ENCODE measurements at regions not wholly inside any gene's neighbourhood (a gene's known extent, or its start where the extent isn't known, plus 50 kb on each side); places are given as distances from the start of the nearest gene placed in this dataset.

GRCh38 chr5:173790177-173790719 is 97.9 kb upstream of the CPEB4 start:
- ATAC-seq (no peak), DNase-seq (ENCODE audit: low read depth, low spot score) (no peak)
- CTCF ChIA-PET = no interaction called here
- Histone ChIP-seq H3K27me3 (ENCODE audit: control insufficient read depth, insufficient read depth, low read length) (no peaks in the 10 kb centered on the region), H3K4me1 (ENCODE audit: control insufficient read depth, insufficient read depth, low read length) (no peaks in the 10 kb centered on the region), H3K27ac (ENCODE audit: low read length) (no peak overlapping the region), H3K4me3 (ENCODE audit: low read depth in 2 of 2, low read length in 2 of 2) (no peak overlapping the region), H3K36me3 (ENCODE audit: control insufficient read depth, insufficient read depth, low read length) (no peaks in the 10 kb centered on the region), H3K9me3 (ENCODE audit: control insufficient read depth, insufficient read depth, low read depth, low read length) (no peaks in the 10 kb centered on the region)
- POLR2A ChIA-PET = no interaction called here
- BruUV-seq (replicated peaks) = no TSS peak
- intact Hi-C loops (cut with micrococcal nuclease; ENCODE audit: unreplicated experiment) (no loop called here), in situ Hi-C loops (cut with HindIII; ENCODE audit: low pct_unique_long_range_greater_than_20kb, low sequenced_read_pairs) (no loop called here)
- TF ChIP-seq TCF7L2 (IDR thresholded peaks at IDR 0.05; ENCODE audit: low read depth, low read length) (no peak), POLR2AphosphoS5 (IDR thresholded peaks at IDR 0.05; ENCODE audit: low read depth, low read length) (no peak), SIN3A (IDR thresholded peaks at IDR 0.05; ENCODE audit: borderline replicate concordance, insufficient read depth, low read depth, low read length) (no peak), REST (IDR thresholded peaks at IDR 0.05; ENCODE audit: insufficient read depth in 1 of 2, low read depth in 2 of 2, low read length in 1 of 2) (no peak), CTCF (IDR thresholded peaks at IDR 0.05) (no peak)

- H3K27ac ChIP-seq (ENCODE audit: low read length) = no peak overlapping the region
- TF ChIP-seq CTCF (IDR thresholded peaks at IDR 0.05) (no peak), POLR2AphosphoS5 (IDR thresholded peaks at IDR 0.05; ENCODE audit: low read depth, low read length) (no peak), REST (IDR thresholded peaks at IDR 0.05; ENCODE audit: insufficient read depth in 1 of 2, low read depth in 2 of 2, low read length in 1 of 2) (no peak), SIN3A (IDR thresholded peaks at IDR 0.05; ENCODE audit: borderline replicate concordance, insufficient read depth, low read depth, low read length) (no peak)
- H3K27me3 ChIP-seq (ENCODE audit: control insufficient read depth, insufficient read depth, low read length) = no peaks in the 10 kb centered on the region
- no peaks in the 10 kb centered on the region for H3K9me3 ChIP-seq (ENCODE audit: control insufficient read depth, insufficient read depth, low read depth, low read length)
- ChIA-PET CTCF (no interaction called here), POLR2A (interaction anchor here (0.6 kb wide), 1 partner anchor 25 kb away, joined by 4 read pairs; no protein-coding TSS in a partner anchor)
- ATAC-seq = no peak
- in situ Hi-C loops (cut with HindIII; ENCODE audit: low pct_unique_long_range_greater_than_20kb, low sequenced_read_pairs) = no loop called here
- intact Hi-C loops (cut with micrococcal nuclease; ENCODE audit: unreplicated experiment) = no loop called here
- no peaks in the 10 kb centered on the region for H3K36me3 ChIP-seq (ENCODE audit: control insufficient read depth, insufficient read depth, low read length)
- no TSS peak for BruUV-seq (replicated peaks)
- DNase-seq (ENCODE audit: low read depth, low spot score) = no peak
- H3K4me3 ChIP-seq (ENCODE audit: low read depth in 2 of 2, low read length in 2 of 2) = no peak overlapping the region
- H3K4me1 ChIP-seq (ENCODE audit: control insufficient read depth, insufficient read depth, low read length) = no peaks in the 10 kb centered on the region
Observed at GRCh38 chr5:173790836-173791546, 97.2 kb upstream of the CPEB4 start.
